Astrocyte of the cerebellum (primary cell): ENCODE measurements at regions not wholly inside any gene's neighbourhood (a gene's known extent, or its start where the extent isn't known, plus 50 kb on each side); places are given as distances from the start of the nearest gene placed in this dataset.

Experiments used
- DNase-seq: peaks from one replicate; pipeline ENCODE4 v3.0.0-alpha.2; 2011; ENCODE audit warnings: low read depth
- H3K4me3 ChIP-seq: 2 replicates; pipeline ENCODE4 v1.5.1; 2011; ENCODE audit warnings: mild to moderate bottlenecking, low read depth, low read length, moderate library complexity
- CTCF ChIP-seq: IDR thresholded peaks from 2 replicates; pipeline ENCODE4 v1.5.1; 2012; ENCODE audit warnings: low read length, low read depth, moderate library complexity, mild to moderate bottlenecking; ENCODE audit errors: missing control alignments
- in situ Hi-C: cut with HindIII; loops from 2 replicates; pipeline ENCODE4 v1.10.0; 2017; ENCODE audit warnings: low sequenced_read_pairs

- in situ Hi-C loops = no loop called here
- no peak for DNase-seq
- TF ChIP-seq CTCF = no peak
- H3K4me3 ChIP-seq = no peak overlapping the region
Measured at GRCh38 chr16:48913384-48913783, 303.4 kb upstream of the N4BP1 start.

- H3K4me3 ChIP-seq = no peak overlapping the region
- no peak for DNase-seq
- TF ChIP-seq CTCF = no peak
- in situ Hi-C loops = no loop called here
Measured at GRCh38 chr16:48912360-48912759, 302.4 kb upstream of the N4BP1 start.

GRCh38 chr16:48911700-48912099, 301.7 kb upstream of the N4BP1 start:
- no peak for DNase-seq
- in situ Hi-C loops = no loop called here

GRCh38 chr16:48910214-48910613, 300.2 kb upstream of the N4BP1 start:
- no peak for TF ChIP-seq CTCF
- DNase-seq = no peak
- no peak overlapping the region for H3K4me3 ChIP-seq
- in situ Hi-C loops = no loop called here

More at GRCh38 chr16:48911700-48912099, 301.7 kb upstream of the N4BP1 start:
- TF ChIP-seq CTCF = peak; percentile 15
- no peak overlapping the region for H3K4me3 ChIP-seq

- in situ Hi-C loops = no loop called here
- DNase-seq = no peak
- no peak for TF ChIP-seq CTCF
- no peak overlapping the region for H3K4me3 ChIP-seq
Measured at GRCh38 chr16:48909231-48909630, 299.3 kb upstream of the N4BP1 start.

- no peak for TF ChIP-seq CTCF
- in situ Hi-C loops = no loop called here
- DNase-seq = no peak
- H3K4me3 ChIP-seq = no peak overlapping the region
Measured at GRCh38 chr16:48907906-48908634, 298.1 kb upstream of the N4BP1 start.
